Bronchial epithelial cell (primary cell): ENCODE measurements at regions not wholly inside any gene's neighbourhood (a gene's known extent, or its start where the extent isn't known, plus 50 kb on each side); places are given as distances from the start of the nearest gene placed in this dataset.
A peak's percentile ranks its signal among the peaks of the same experiment; 100 is the strongest.

ENCODE experiments used
- DNase-seq: peaks from one replicate; pipeline ENCODE4 v3.0.0-alpha.2; 2010; ENCODE audit warnings: low read depth
- FAIRE-seq: peaks from 2 replicates; lab custom pipeline; 2011; peaks lifted over from hg19 to GRCh38; lab: Jason Lieb, UNC
- H3K27me3 ChIP-seq: 2 replicates; pipeline ENCODE4 v1.5.1; 2011; ENCODE audit warnings: low read length; ENCODE audit not compliant: control insufficient read depth, insufficient read depth
- H3K36me3 ChIP-seq: 2 replicates; pipeline ENCODE4 v1.5.1; 2011; ENCODE audit warnings: low read length; ENCODE audit not compliant: control insufficient read depth, insufficient read depth
- H3K4me3 ChIP-seq: 2 replicates; pipeline ENCODE4 v1.5.1; 2011; ENCODE audit warnings: mild to moderate bottlenecking, low read depth, low read length, control low read depth
- TF ChIP-seq, protein P1 (sequence below): IDR thresholded peaks from 2 replicates; pipeline ENCODE4 v1.5.1; 2011; ENCODE audit warnings: mild to moderate bottlenecking, moderate library complexity, low read length, control low read depth, inconsistent platforms; ENCODE audit not compliant: insufficient read depth, severe bottlenecking

DNA sequence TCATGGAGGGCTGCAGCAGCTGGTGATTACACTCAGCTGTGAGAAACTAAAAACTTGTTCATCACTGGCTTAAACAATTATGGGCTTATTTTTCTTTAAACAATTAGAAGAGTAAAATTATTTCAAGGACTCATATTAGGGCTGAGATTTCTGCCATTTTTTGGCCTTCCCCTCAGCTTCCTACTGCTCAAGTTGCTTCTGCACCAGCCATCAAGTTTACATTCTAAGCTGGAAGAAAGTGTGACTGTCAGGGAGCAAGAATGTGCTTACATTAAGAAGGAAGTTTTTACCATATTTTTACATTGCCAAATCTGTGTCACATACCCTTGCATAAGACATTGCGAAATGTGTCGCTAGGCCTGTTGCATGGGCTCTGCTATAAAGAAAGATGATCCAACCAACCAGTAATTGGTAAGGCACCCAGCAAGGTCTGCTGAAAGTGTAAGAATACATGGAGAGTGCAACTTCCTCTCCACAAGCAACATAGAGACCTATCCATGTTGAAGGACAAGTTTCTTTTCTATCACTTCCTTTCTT lies 260.3 kb upstream of the CDH10 start:
- Histone ChIP-seq H3K27me3 (no peaks in the 10 kb centered on the region), H3K36me3 (no peaks in the 10 kb centered on the region), H3K4me3 (no peak overlapping the region)
- TF ChIP-seq, protein P1, sequence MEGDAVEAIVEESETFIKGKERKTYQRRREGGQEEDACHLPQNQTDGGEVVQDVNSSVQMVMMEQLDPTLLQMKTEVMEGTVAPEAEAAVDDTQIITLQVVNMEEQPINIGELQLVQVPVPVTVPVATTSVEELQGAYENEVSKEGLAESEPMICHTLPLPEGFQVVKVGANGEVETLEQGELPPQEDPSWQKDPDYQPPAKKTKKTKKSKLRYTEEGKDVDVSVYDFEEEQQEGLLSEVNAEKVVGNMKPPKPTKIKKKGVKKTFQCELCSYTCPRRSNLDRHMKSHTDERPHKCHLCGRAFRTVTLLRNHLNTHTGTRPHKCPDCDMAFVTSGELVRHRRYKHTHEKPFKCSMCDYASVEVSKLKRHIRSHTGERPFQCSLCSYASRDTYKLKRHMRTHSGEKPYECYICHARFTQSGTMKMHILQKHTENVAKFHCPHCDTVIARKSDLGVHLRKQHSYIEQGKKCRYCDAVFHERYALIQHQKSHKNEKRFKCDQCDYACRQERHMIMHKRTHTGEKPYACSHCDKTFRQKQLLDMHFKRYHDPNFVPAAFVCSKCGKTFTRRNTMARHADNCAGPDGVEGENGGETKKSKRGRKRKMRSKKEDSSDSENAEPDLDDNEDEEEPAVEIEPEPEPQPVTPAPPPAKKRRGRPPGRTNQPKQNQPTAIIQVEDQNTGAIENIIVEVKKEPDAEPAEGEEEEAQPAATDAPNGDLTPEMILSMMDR: no peak
- DNase-seq (peak; percentile 4), FAIRE-seq (no peak)

DNA sequence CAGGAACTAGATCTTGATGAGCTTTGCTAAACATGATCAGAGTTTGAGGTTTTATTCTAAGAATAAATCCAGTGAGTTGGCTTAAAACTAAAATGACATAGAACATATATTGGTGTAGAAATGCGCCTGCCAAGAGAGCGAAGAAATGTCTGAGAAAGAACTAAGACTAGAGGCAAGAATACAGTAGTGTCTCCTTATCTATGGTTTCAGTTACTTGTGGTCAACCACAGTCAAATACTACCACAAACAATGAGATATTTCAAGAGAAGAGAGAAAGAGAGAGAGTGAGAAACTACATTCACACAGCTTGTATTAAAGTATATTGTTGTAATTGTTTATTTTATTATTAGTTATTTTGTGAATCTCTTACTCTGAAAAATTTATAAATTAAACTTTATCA lies 254.4 kb upstream of the CDH10 start:
- no peak for FAIRE-seq
- Histone ChIP-seq H3K27me3 (no peaks in the 10 kb centered on the region), H3K4me3 (no peak overlapping the region), H3K36me3 (no peaks in the 10 kb centered on the region)
- TF ChIP-seq, protein P1: no peak
- DNase-seq: no peak

DNA sequence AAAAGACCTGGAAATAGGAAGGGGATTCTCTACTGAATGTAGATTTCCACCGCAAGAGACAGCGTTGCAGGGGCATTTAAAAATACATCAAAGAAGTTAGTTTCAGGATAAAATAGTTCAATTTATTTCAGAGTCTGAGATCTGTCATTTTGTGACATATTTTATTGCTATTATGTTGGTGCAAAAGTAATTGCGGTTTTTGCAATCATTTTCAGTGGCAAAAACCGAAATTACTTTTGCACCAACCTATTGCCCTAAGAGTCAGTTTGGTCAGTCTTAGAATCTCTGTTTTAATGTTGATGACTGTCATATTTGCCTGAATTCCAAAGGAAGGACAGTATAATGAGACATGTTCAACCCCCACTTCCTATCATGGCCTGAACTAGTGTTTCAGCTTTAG lies 219.5 kb upstream of the CDH10 start:
- TF ChIP-seq, protein P1: no peak
- DNase-seq (no peak), FAIRE-seq (no peak)
- H3K27me3 ChIP-seq: no peaks in the 10 kb centered on the region
- H3K4me3 ChIP-seq: no peak overlapping the region
- no peaks in the 10 kb centered on the region for H3K36me3 ChIP-seq

DNA sequence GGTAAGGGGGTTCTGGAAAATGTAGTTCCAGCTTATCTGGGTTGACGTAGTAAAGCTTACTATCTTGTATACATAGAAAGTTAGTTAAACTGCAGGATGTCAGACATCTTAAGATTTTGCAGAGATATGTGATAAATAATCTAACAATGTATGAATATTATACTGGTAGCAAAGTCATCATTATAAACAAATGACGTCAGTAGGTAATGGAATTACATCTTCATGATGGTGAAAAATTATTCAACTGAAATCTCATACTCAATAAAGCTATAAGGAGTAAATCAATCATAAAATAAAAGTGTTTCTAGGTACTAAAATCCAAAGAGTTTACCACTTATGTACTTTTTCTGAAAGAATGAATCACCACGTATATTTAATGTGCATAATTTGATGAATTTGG lies 217.3 kb upstream of the CDH10 start:
- H3K36me3 ChIP-seq: no peaks in the 10 kb centered on the region
- H3K27me3 ChIP-seq: no peaks in the 10 kb centered on the region
- DNase-seq (no peak), FAIRE-seq (no peak)
- TF ChIP-seq, protein P1: no peak
- no peak overlapping the region for H3K4me3 ChIP-seq

DNA sequence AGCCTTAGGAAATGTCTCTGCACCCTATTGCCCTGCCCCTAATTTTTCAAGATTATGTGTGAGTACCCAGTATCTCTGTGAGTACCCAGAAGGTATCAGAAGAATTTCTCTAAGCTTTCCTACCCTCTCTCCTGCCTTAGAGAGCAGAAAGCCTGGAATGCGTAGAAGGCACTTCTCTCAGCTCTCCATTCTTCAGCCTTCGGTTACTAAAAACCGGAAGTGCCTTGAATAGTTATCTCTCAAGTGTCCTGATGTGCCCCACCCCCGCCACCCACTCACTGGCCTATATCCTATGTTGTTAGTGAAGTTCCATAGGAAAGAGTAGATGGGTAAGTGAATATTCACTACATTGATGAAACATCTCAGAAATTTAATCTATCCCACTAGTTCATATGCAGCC lies 210.7 kb upstream of the CDH10 start:
- DNase-seq (no peak), FAIRE-seq (no peak)
- TF ChIP-seq, protein P1: no peak
- Histone ChIP-seq H3K27me3 (no peaks in the 10 kb centered on the region), H3K4me3 (no peak overlapping the region), H3K36me3 (no peaks in the 10 kb centered on the region)

DNA sequence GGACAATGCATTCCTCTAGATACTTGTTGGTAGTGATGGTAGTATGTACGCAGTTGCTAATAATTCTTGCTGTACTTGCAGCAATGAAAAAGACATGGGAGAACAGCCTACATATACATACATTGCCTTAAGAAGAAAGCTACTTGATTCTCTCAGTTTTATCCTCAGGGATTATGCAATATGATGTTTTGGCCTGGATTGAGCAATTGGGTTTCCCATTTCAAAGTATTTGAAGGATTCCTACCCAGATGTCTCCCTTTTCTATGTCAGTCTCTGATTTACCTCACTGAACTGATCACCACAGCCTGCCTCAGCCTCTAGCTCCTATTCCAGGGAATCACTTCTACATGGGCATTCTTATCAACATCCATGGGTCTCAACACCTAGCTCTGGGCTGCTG lies 210.1 kb upstream of the CDH10 start:
- no peak for DNase-seq
- H3K27me3 ChIP-seq: no peaks in the 10 kb centered on the region
- TF ChIP-seq, protein P1: no peak
- no peak overlapping the region for H3K4me3 ChIP-seq
- H3K36me3 ChIP-seq: no peaks in the 10 kb centered on the region
- no peak for FAIRE-seq
